22Rv1 (cell line): ENCODE measurements at regions not wholly inside any gene's neighbourhood (a gene's known extent, or its start where the extent isn't known, plus 50 kb on each side); places are given as distances from the start of the nearest gene placed in this dataset.

Experiments
- CTCF ChIP-seq: fragments of 450-650 bp; IDR thresholded peaks from 2 replicates; pipeline ENCODE4 v1.5.1; 2017; ENCODE audit warnings: mild to moderate bottlenecking
- ZFX ChIP-seq: fragments of 450-650 bp; IDR thresholded peaks from 2 replicates; pipeline ENCODE4 v1.6.1; 2017; ENCODE audit warnings: antibody characterized with exemption, borderline replicate concordance

GRCh38 chr4:24669751-24670150, 85.4 kb upstream of the DHX15 start:
- TF ChIP-seq CTCF (no peak), ZFX (no peak)
